GM10248 (cell line): ENCODE measurements at regions not wholly inside any gene's neighbourhood (a gene's known extent, or its start where the extent isn't known, plus 50 kb on each side); places are given as distances from the start of the nearest gene placed in this dataset.

Experiments used
- CTCF ChIA-PET: fragments of 300-600 bp; sonication (Branson Sonifier 250); formaldehyde crosslinking; extraction: SDS; loops from one replicate; lab custom pipeline; 2021; ENCODE audit warnings: antibody characterized with exemption; lab: Yijun Ruan, JAX
- POLR2A ChIA-PET: fragments of 350-650 bp; sonication (Branson Sonifier 250); formaldehyde crosslinking; extraction: SDS; loops from one replicate; lab custom pipeline; 2020; ENCODE audit warnings: antibody characterized with exemption; lab: Yijun Ruan, JAX
- DNase-seq: peaks from one replicate; pipeline ENCODE4 v3.0.0; 2012; ENCODE audit errors: extremely low spot score
- TF ChIP-seq, protein P1 (sequence below): IDR thresholded peaks from 2 replicates; pipeline ENCODE4 v1.5.1; 2012; ENCODE audit warnings: mild to moderate bottlenecking, low read depth; ENCODE audit errors: extremely low read depth, missing control alignments, control extremely low read depth

DNA sequence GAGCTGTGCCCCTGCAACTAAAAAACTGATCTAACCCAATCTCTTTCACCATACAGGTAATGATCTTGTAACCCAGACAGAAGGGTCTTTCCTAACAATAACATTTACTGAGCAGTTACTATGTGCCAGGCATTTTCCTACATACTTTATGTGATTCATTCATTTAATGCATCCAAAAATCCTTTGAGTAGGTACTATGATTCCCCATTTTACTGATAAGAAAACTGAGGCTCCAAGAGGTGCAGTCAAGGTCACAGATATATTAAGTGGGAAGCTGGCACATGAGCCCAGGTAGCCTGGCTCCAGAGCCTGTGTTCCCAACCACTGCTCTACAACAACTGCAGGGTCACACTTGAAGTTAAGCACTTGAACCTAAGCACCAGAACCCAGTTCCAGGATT, 87.6 kb downstream of the NCR2 start:
- no peak for DNase-seq
- TF ChIP-seq, protein P1, sequence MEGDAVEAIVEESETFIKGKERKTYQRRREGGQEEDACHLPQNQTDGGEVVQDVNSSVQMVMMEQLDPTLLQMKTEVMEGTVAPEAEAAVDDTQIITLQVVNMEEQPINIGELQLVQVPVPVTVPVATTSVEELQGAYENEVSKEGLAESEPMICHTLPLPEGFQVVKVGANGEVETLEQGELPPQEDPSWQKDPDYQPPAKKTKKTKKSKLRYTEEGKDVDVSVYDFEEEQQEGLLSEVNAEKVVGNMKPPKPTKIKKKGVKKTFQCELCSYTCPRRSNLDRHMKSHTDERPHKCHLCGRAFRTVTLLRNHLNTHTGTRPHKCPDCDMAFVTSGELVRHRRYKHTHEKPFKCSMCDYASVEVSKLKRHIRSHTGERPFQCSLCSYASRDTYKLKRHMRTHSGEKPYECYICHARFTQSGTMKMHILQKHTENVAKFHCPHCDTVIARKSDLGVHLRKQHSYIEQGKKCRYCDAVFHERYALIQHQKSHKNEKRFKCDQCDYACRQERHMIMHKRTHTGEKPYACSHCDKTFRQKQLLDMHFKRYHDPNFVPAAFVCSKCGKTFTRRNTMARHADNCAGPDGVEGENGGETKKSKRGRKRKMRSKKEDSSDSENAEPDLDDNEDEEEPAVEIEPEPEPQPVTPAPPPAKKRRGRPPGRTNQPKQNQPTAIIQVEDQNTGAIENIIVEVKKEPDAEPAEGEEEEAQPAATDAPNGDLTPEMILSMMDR: no peak
- POLR2A ChIA-PET: no interaction called here
- CTCF ChIA-PET: interaction anchor here (0.7 to 7.8 kb wide), 10 partner anchors 9 to 723 kb away, joined by 3 to 83 read pairs (median 4); no protein-coding TSS in a partner anchor

DNA sequence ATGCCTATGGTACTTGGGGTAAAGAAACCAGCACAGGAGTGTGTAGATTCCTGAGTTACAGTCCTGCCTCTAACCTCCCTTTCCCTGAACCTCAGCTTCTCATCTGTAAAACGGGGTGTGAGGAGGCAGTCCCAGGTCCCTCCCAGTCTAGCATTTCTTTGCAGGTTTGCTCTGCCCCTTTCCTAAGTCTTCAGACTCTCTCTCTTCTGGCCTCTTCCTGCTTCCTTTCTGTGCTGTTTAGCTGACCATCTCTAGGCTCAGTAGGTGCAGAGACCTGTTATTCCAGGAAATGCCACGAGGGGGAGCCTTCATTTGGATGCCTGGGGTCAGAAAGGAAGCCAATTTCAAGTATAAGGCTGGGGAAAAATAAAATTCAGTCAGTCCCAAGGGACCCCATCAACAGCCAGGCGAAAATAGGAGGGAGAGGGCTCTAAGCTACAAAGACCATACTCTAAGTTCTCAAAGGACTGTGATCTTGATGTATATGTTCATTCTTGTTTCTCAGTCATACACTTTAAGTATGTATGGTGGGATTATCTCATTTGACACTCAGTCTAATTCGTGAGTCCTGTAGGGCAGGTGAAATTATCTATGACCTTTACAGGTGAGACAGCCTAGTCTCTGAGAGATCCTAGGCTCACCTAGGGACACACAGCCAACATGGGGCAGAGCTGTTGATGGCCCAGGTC, 89.1 kb downstream of the NCR2 start:
- CTCF ChIA-PET: interaction anchor here (0.6 to 7.8 kb wide), 43 partner anchors 9 to 357 kb away, joined by 3 to 83 read pairs (median 4); no protein-coding TSS in a partner anchor
- TF ChIP-seq, protein P1: peak; percentile 89
- POLR2A ChIA-PET: no interaction called here
- DNase-seq: peak; percentile 77

DNA sequence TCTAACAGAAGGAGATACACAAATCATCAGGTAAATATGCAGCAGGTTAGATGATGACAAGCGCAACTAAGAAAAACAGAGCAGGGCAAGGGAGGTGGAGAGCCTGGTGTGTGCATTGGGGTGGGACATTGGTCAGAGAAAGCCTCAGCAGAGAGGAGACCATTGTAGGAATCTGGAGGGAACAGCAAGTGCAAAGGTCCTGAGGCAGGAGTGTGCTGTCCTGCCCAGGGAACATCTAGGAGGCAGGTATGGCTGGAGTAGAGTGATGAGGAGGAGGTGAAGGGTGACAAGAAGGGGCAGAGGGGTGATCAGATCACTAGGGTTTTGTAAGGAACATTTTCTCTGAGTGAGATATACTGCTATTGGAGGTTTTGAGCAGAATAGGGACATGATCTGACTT, 90.1 kb downstream of the NCR2 start:
- ChIA-PET CTCF (interaction anchor here (0.6 to 7.8 kb wide), 40 partner anchors 8 to 356 kb away, joined by 3 to 83 read pairs (median 4); no protein-coding TSS in a partner anchor), POLR2A (no interaction called here)
- no peak for DNase-seq
- TF ChIP-seq, protein P1: no peak

DNA sequence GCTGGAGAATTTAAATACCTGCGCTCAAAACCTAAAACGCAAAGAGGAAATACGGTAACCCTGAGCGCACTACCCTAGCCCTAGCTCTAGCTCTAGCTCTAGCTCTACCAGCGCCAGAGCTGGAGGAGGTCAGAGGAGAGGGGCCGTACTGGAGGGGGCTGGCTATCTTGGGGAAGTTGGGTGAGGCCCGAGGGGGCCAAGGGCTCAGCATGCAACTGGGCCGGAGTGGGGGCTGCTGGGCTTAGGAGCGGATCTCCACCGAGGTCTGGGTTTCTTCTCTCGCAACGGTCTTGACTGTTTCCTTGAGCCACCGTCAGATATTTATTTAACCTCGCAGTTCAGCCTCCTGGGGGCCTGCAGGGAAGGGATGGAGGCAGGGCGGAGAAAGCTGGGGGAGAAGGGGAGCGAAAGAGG, 91.0 kb downstream of the NCR2 start:
- TF ChIP-seq, protein P1: no peak
- CTCF ChIA-PET: interaction anchor here (1.0 to 7.8 kb wide), 17 partner anchors 12 to 356 kb away, joined by 3 to 83 read pairs (median 10); no protein-coding TSS in a partner anchor
- POLR2A ChIA-PET: interaction anchor here (0.5 kb wide), 1 partner anchor 10 kb away, joined by 3 read pairs; no protein-coding TSS in a partner anchor
- no peak for DNase-seq

DNA sequence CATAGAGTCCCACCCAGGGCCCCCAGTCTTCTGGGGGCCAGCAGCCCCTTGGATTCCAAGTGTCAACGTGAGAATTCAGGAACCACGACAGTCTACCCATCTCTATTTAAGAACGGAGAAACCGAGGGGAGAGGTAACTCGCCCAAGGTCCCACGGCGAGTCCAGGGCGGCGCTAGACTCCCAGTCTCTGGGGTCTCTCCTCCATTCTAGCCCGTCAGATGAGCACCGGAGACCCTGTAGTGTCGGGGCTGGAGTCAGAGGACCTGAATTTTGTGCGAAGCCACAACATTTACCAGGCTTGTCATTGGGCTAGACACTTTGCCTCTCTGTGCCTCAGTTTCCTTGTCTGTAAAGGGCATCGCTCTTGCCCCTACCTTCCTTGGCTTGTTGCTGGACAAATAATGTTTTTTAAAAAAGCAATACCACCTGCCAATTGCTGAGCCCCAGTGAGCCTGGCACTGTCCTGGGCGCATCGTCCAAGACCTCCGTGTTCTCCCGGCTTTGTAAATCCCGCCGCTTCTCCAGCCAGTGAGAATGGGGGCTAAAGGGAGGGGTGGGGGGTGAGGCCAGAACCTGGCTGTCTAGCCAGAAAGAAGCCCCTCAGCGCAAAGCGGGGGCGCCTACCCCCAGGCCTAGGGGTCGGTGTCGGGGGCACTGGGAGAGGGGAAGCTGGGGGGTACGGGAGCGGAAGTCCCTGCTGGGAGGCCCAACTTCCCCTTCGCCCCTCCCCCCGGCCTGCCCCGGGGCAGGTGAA, 91.7 kb downstream of the NCR2 start:
- ChIA-PET CTCF (interaction anchor here (1.3 to 7.8 kb wide), 8 partner anchors 13 to 179 kb away, joined by 3 to 83 read pairs (median 5); no protein-coding TSS in a partner anchor), POLR2A (no interaction called here)
- TF ChIP-seq, protein P1: no peak
- no peak for DNase-seq

DNA sequence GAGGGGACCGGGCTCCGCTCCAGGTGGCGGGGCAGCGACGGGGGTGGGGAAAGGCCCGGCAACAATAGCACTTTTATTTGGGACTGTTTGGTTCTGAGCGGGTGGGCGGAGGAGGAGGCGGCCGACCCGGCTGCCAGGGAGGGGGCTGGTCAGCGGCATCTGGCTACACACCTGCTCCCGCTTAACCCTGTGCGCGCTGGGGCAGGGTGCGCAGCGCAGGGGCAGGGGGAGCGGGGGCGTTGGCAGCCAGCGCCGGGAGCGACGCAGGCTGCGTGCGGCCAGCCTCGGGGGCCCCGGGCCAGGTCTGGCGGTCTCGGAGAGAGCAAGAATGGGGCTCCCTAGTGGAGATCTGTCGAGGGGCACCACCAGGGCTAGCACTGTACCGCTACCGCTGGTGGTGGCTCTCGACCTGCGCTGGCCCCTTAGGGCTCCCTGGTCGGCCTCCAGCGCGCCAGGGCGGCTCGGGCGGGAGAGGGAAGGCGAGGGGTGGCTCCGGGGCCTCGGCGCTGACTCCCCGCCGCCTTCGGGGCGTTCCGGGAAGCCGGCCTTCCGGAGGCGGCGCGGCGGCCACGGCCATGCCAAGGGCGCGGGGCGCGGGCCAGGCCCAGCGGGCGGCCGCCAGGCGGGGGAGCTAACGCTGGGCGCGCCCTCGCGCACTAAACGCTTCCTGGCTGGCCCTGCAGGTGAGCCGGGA, 92.4 kb downstream of the NCR2 start:
- DNase-seq: peak; percentile 63
- POLR2A ChIA-PET: no interaction called here
- CTCF ChIA-PET: interaction anchor here (1.3 kb wide), 1 partner anchor 255 kb away, joined by 4 read pairs; no protein-coding TSS in a partner anchor
- TF ChIP-seq, protein P1: peak; percentile 12
